SK-N-SH (cell line): ENCODE measurements at regions not wholly inside any gene's neighbourhood (a gene's known extent, or its start where the extent isn't known, plus 50 kb on each side); places are given as distances from the start of the nearest gene placed in this dataset.

Experiments used
- CTCF ChIP-seq: fragments of 200-600 bp; sonication (generic); IDR thresholded peaks from 2 replicates; pipeline ENCODE4 v1.6.1; 2017; ENCODE audit warnings: antibody characterized with exemption, mild to moderate bottlenecking, moderate library complexity
- POLR2AphosphoS5 ChIP-seq: IDR thresholded peaks from 2 replicates; pipeline ENCODE4 v1.6.1; 2012; ENCODE audit warnings: low read depth, low read length

DNA sequence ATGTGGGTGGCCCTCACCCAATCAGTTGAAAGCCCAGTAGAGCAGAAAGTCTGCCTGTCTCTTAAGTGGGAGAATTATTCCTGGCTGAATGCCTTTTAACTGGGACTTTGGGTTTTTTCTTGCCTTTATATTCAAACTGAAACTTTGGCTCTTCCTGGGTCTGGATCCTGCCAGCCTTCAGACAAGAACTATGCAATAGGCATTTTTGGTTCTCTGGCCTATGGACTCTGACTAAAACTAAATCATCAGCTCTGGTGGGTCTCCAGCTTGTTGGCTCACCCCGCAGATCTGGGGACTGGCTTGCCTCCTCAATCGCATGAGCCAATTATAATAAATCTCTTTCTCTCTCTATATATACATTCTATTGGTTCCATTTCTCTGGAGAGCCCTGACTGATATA lies 173.0 kb upstream of the IGF1 start:
- TF ChIP-seq POLR2AphosphoS5 (no peak), CTCF (no peak)
